GM20000 (cell line): ENCODE measurements at regions not wholly inside any gene's neighbourhood (a gene's known extent, or its start where the extent isn't known, plus 50 kb on each side); places are given as distances from the start of the nearest gene placed in this dataset.

Experiments used
- DNase-seq: peaks from one replicate; pipeline ENCODE4 v3.0.0; 2012; ENCODE audit warnings: low spot score
- TF ChIP-seq, protein P1 (sequence below): IDR thresholded peaks from 2 replicates; pipeline ENCODE4 v1.5.1; 2012; ENCODE audit warnings: mild to moderate bottlenecking, control low read depth; ENCODE audit errors: extremely low read depth, missing control alignments

GRCh38 chr1:19564366-19564765, 79.0 kb upstream of the CAPZB start:
- TF ChIP-seq, protein P1, sequence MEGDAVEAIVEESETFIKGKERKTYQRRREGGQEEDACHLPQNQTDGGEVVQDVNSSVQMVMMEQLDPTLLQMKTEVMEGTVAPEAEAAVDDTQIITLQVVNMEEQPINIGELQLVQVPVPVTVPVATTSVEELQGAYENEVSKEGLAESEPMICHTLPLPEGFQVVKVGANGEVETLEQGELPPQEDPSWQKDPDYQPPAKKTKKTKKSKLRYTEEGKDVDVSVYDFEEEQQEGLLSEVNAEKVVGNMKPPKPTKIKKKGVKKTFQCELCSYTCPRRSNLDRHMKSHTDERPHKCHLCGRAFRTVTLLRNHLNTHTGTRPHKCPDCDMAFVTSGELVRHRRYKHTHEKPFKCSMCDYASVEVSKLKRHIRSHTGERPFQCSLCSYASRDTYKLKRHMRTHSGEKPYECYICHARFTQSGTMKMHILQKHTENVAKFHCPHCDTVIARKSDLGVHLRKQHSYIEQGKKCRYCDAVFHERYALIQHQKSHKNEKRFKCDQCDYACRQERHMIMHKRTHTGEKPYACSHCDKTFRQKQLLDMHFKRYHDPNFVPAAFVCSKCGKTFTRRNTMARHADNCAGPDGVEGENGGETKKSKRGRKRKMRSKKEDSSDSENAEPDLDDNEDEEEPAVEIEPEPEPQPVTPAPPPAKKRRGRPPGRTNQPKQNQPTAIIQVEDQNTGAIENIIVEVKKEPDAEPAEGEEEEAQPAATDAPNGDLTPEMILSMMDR: no peak
- DNase-seq: no peak

DNA sequence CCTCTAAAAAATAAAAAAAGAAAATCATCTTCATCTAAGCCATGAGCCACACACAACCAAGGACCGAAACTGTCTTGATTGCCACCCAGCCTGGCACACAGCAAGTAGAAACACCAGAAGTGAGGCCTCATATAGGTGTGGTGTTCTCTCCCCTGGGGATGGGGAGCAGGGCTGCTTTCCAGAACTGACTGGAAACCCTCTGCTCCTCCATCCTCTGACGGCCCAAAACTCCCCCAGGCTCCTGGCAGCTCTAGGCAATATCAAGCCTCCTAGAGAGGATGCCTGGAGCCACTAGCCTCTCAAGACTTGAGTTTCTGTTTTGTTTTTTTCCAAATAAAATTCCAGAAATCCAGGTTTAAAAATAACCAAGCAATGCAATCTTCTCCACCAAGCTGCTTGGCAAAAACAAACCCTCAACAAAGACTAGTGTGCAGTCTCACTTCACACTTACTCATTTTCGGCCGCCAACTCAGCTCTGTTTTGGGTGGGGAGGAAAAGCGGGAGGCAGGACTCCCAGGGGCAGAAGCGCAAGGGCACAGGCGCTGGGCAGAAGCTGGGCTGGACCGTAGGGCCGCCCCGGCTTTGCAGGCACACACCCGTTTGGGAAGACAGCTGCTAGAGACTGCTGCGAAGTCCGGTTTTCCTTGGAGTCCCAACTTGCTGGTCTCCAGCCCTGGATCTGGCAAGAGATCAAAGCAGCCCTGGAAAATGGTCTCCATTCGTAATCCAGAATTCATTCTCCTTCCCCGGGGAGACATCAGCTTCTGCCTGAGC, 78.2 kb upstream of the CAPZB start:
- DNase-seq: no peak
- TF ChIP-seq, protein P1: no peak

DNA sequence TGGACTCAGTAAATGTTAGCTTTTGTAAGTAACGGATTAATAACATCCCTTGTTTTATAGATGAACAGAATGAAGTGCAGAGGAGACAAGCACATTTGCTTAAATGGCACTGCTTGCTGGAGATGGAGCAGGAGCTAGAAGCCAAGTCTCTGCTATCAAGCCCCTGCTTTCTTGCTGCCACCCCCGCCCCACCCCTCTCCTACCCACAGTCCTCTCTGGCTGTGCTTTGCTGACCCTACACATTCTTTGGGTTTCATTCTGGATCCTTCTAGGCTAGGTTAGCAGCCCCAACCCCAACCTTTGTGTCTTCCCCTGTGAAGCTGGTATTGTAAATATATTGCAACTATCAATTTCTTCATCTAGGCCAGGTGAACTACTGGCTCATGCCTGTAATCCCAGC, 77.5 kb upstream of the CAPZB start:
- TF ChIP-seq, protein P1: no peak
- no peak for DNase-seq

DNA sequence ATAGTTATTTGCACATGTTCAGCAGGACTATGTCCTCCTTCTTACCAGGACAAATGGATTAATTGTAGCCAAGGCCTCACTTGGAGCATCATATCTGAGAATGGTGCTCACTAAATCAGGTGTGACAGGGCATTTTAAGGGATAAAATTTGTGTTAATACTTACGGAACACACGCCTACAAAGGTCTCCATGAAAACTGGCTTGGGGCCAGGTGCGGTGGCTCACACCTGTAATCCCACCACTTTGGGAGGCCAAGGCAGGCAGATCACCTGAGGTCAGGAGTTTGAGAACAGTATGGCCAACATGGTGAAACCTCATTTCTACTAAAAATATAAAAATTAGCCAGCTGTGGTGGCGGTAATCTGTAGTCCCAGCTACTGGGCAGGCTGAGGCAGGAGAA, 75.1 kb upstream of the CAPZB start:
- DNase-seq: no peak
- TF ChIP-seq, protein P1: no peak

DNA sequence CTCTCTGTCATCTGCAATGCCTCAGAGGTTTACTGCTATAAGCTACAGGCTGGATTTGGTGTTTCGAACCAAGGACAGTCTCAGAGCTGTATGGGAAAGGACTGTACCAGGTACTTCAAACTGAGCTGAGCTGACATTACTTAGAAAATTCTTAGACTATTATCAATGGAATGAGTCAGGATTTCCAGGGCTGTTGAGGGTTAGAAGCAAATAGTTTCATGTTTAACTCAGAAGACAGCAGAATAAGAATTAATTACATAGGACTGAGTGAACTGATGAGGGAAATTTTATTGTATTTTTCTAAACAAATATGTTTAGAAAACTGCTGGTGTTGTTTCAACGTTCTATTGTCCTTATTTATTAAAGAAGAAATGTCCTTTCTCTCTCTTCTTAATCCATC, 74.3 kb upstream of the CAPZB start:
- TF ChIP-seq, protein P1: no peak
- DNase-seq: no peak

DNA sequence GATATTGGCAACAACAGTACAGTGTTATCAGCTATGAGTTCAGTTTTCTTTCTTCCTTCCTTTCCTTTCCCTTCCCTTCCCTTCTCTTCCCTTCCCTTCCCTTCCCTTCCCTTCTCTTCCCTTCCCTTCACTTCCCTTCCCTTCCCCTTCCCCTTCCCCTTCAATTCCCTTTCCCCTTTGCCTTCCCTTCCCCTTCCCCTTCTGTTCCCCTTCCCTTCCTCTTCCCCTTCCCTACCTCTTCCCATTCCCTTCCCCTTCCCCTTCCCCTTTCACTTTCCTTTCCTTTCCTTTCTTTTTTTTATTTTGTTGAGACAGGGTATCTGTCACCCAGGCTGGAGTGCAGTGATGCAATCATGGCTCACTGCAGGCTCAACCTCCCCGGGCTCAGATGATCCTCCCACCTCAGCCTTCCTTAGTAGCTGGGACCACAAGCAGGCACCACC, 72.3 kb upstream of the CAPZB start:
- TF ChIP-seq, protein P1: no peak
- DNase-seq: no peak

GRCh38 chr1:19554090-19554489, 68.8 kb upstream of the CAPZB start:
- TF ChIP-seq, protein P1: no peak
- DNase-seq: no peak
